NOMO-1 (cell line): ENCODE measurements at regions not wholly inside any gene's neighbourhood (a gene's known extent, or its start where the extent isn't known, plus 50 kb on each side); places are given as distances from the start of the nearest gene placed in this dataset.

Experiments
- DNase-seq, 2 experiments: peaks; one replicate each; lab custom pipeline; 2025; ENCODE audit not compliant: unreplicated experiment in 2 of 2; lab: John Stamatoyannopoulos, UW

GRCh38 chr2:53452400-53452799 lies 315.2 kb upstream of the CHAC2 start:
- DNase-seq = no peak

GRCh38 chr2:53450923-53451322 lies 316.7 kb upstream of the CHAC2 start:
- DNase-seq = no peak

GRCh38 chr2:53448591-53448990 lies 319.0 kb upstream of the CHAC2 start:
- DNase-seq = no peak

DNA sequence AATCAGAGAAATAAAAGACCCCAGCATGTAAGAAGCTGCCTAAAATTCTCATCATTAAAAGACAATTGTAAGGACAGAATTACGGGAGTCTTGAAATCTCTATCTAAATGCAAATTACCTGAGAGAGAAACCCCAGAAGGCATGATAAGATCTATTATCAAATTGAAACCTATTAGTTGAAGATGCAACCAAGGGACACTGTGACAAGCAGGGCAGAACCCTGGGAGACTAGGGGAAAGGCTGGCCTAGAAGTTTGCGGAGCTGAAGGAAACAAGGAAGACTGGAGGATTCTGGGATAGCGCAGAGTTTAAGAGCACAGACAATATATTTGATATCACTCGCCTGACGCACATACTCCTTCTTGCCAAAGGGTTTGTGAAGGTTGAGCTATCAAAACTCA lies 319.5 kb upstream of the CHAC2 start:
- DNase-seq = no peak

DNA sequence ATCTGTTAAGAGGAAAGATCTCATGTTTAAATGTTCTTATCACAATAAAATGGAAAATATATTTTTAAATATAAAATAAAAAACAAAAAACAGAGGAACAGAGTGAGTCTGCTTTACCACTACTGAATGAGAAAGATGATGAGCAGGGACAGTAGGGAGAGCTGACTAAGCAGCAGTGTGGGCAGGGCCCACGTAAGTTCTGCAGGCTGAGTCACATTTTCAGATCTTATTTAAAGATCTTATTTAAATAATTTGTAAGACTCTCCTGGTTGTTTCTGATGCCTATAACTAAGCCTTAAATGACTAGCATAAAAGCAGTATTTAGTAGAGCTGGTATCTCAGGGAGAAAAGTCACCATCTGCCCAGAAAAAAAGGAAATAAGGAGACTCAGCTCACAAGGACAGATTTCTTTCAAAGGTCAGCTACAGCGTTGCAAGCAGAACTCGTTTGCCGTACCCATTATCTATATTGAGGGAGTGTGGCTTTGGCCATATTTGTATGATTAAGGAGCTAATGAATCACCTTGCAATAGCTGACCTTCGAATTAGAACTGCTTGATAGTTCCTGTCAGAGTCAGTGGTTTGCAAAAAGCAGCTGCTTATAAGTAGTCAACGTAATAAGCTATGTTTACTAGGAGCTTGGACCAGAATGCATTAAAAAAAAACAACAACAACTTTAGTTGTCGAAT lies 322.1 kb upstream of the CHAC2 start:
- no peak for DNase-seq

DNA sequence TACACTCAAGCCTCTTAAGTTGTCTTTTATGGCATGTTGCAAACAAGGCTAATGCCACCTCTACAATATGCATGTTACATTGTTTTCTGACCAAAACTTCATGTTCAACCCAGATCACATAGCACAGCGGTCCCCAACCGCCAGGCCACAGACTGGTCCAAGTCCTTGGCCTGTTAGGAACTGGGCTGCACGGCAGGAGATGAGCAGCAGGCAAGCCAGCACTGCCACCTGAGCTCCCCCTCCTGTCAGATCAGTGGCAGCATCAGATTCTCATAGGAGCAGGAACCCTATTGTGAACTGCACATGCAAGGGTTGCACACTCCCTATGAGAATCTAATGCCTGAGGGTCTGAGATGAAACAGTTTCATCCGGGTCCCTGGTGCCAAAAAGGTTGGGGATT lies 324.8 kb upstream of the CHAC2 start:
- DNase-seq = no peak

GRCh38 chr2:53442093-53442492 lies 325.5 kb upstream of the CHAC2 start:
- no peak for DNase-seq

DNA sequence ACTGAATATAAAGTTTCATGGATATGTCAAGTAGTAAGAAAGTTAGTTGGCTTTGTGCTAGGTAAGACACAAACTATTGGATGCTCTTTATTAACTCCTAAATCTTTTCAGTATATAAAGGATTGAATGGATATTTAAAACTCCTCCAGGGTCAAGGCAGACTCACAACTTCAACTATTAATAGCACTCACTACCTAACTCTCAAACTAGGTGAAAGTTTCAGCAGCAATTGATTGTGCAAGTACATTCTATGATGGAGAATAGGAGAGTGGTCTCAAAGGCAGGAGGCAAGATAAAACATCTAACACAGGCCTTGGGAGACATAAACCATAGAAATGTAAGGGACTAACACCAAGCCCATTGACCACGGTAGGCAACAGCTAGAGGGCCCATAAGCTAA lies 328.9 kb upstream of the CHAC2 start:
- no peak for DNase-seq

DNA sequence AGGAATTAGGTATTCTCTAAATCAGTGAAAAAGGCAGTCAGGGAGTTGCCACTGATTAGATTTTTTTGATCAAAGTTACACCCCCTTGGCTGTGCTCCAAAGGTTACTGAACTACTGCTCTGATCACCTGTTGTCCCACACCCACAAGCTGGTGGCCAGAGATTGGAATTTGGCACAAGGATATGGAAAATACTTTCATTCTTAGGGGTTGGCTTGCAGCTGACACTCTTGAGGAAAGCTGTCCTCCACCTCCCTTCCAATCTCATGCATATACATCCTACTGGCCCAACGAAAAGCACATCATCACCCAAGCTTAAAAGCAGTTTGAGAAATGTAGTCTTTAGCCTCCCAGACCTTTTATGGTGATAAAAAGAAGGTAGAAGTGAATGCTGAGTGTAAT lies 329.5 kb upstream of the CHAC2 start:
- no peak for DNase-seq

DNA sequence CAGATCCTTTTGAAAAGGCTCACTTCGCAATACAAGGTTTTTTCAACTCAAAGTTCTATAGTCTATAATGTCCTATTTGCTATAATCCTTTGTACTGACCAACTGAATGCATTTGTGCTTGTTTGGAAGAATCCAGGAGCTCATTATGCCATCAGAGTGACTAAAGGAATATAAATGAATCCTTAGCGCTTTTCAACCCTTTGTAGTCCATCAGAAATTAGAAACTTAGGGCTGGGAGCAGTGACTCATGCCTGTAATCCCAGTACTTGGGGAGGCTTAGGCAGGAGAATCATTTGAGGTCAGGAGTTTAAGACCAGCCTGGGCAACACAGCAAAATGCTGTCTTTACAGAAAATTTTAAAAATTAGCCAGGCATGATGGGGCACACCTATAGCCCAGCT lies 330.2 kb upstream of the CHAC2 start:
- DNase-seq = no peak

- DNase-seq = no peak
Measured at GRCh38 chr2:53436882-53437281, 330.7 kb upstream of the CHAC2 start.

DNA sequence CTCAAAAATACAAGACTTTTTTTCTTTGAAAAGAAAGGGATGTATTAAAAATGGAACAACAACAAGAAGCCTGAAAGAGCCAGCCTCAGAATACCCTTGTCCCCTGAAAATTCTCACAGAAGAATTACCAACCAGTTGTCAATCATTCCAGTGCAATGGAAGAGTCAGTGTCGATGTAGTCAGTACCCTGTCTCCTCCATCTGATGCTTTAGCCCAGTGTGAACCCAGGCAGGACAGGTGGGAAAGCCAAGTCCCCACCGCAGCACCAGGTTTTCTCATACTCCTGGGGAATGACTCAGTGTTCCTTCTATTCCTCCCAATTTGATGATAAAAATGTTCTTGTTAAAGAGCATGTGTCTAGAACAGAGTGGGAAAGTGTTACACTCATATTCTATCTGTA lies 332.0 kb upstream of the CHAC2 start:
- DNase-seq = no peak

DNA sequence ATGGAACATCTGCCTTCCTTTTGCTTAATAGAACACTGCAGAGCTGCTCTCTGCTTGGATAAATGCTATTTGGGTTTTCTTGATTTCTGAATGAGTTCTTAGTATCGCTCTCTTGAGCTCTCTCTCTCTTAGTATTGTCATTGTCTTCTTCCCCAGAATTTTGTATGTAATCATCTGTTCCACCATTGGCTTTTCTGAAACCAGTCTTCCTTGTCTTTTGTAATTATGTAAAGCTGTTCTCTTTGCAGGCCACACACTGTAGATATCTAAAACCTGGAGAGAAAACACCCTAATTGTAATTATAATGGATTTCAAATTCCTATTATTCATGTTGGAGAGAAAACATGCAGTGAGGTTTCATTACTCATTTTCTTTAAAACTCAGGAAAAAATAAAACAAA lies 333.1 kb upstream of the CHAC2 start:
- no peak for DNase-seq

- no peak for DNase-seq
Measured at GRCh38 chr2:53432936-53433335, 334.7 kb upstream of the CHAC2 start.

- DNase-seq = no peak
Measured at GRCh38 chr2:53429901-53430300, 337.7 kb upstream of the CHAC2 start.

- no peak for DNase-seq
Measured at GRCh38 chr2:53424902-53425301, 342.7 kb upstream of the CHAC2 start.

- DNase-seq = no peak
Measured at GRCh38 chr2:53423465-53423864, 344.1 kb upstream of the CHAC2 start.

- peak; percentile 1 to 2 for DNase-seq
Measured at GRCh38 chr2:53422979-53423378, 344.6 kb upstream of the CHAC2 start.

- DNase-seq = no peak
Measured at GRCh38 chr2:53417385-53417784, 350.2 kb upstream of the CHAC2 start.

DNA sequence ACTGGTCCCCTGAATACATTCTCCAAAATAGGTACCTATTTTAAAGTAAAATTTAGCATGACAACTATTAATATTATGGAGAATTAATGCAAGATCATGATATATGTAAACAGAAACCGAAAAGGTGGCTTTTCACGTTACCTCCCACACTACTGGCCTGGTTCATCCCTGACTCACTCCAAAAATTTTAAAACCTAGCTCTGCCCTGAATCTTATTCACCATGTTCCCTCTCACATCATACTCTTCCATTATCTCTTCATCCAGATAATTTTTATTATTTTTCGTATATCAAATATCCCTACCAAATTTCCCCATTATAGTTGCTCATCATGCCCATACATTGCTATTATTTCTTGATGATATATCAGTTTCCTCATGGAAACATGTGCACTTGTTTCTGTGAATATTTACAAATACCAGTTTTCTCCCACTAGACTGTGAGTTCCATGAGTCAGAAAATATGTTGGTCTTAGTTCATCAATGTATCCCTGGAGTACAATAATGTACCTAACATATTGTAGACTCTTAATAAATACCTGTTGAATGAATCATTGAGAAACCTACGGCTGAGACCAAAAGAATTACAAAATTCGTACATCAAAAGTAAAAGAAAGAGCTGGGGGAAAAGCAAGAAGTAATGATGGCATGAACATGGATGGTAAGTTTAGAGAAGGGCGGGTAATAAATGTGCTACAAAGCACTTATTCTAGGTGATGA lies 360.1 kb upstream of the CHAC2 start:
- no peak for DNase-seq

DNA sequence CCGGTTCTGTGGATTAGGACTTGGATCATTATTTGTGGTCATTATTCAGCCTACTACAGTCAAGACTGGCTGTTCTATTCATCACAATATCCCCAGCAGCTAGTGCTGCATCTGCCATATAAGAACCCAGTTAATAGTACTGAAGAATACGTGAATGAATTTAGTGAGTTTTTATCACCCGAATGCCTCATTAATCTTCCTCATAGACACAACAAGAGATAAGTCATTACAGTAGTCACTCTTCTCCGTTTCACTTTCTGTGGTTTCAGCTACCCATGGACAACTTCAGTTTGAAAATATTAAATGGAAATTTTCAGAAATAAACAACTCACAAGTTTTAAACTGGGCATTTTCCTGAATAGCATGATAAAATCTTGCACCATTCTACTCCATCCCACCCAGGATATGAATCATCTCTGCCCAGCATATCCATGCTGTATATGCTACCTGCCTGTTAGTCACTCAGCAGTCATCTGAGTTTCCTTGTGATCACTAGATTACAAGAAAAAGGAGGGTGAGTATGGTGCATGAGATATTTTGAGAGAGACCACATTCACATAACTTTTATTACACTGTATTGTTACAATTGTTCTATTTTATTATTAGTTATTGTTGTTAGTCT lies 363.7 kb upstream of the CHAC2 start:
- DNase-seq = no peak

- DNase-seq = no peak
Measured at GRCh38 chr2:53397085-53397484, 370.5 kb upstream of the CHAC2 start.
